ENCODE measurements at regions not wholly inside any gene's neighbourhood (a gene's known extent, or its start where the extent isn't known, plus 50 kb on each side); places are given as distances from the start of the nearest gene placed in this dataset.

DNA sequence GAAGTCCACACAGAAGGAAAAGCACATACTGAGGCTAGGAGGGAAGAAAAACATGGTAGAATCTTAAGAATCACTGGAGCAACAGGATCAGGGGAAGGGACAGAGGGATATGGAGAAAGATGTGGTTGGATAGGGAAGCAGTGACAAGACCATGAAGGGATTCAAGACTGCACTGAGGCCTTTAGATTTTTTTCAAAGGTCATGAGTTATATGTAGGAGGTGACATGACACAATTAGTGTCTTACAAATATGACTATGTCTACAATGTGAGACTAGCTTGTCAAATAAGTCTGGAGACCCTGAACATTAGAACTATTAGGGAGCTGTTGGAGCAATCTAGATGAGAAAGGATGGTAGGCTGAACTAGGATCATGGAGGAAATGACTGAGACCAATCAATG, 1130.3 kb upstream of the ZEB2 start:
- TF ChIP-seq, protein P1, sequence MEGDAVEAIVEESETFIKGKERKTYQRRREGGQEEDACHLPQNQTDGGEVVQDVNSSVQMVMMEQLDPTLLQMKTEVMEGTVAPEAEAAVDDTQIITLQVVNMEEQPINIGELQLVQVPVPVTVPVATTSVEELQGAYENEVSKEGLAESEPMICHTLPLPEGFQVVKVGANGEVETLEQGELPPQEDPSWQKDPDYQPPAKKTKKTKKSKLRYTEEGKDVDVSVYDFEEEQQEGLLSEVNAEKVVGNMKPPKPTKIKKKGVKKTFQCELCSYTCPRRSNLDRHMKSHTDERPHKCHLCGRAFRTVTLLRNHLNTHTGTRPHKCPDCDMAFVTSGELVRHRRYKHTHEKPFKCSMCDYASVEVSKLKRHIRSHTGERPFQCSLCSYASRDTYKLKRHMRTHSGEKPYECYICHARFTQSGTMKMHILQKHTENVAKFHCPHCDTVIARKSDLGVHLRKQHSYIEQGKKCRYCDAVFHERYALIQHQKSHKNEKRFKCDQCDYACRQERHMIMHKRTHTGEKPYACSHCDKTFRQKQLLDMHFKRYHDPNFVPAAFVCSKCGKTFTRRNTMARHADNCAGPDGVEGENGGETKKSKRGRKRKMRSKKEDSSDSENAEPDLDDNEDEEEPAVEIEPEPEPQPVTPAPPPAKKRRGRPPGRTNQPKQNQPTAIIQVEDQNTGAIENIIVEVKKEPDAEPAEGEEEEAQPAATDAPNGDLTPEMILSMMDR (IDR thresholded peaks at IDR 0.05): no peak
- no peak for TF ChIP-seq EZH2 (IDR thresholded peaks at IDR 0.05; ENCODE audit: borderline replicate concordance, insufficient read depth, low read depth, low read length, poor library complexity, severe bottlenecking)
